ENCODE measurements at regions not wholly inside any gene's neighbourhood (a gene's known extent, or its start where the extent isn't known, plus 50 kb on each side); places are given as distances from the start of the nearest gene placed in this dataset.

GRCh38 chr2:209334188-209335017, 89.4 kb upstream of the MAP2 start:
- WGBS, 2 donors (ENCODE audit: low coverage in 1 of 2) = 2 to 10% methylated on average over 7 of the region's 7 CpGs
- peak; percentile 60 for ATAC-seq
- no peaks in the 10 kb centered on the region for H3K9me3 ChIP-seq
- TF ChIP-seq POLR2AphosphoS5 (IDR thresholded peaks at IDR 0.05) = no peak
- TF ChIP-seq CTCF (IDR thresholded peaks at IDR 0.05) = peak; percentile 58 to 88 (median 62)
- H3K27ac ChIP-seq = no peak overlapping the region
- H3K4me1 ChIP-seq = peaks cover 0 to 5% (median 0%) of the 10 kb centered on the region in 3 donors
- H3K4me3 ChIP-seq = no peak overlapping the region
- no peaks in the 10 kb centered on the region for H3K27me3 ChIP-seq
- H3K36me3 ChIP-seq = no peaks in the 10 kb centered on the region

- Histone ChIP-seq H3K27me3 (no peaks in the 10 kb centered on the region), H3K27ac (no peak overlapping the region), H3K4me3 (no peak overlapping the region), H3K4me1 (no peaks in the 10 kb centered on the region), H3K36me3 (no peaks in the 10 kb centered on the region), H3K9me3 (no peaks in the 10 kb centered on the region)
- WGBS, 2 donors (ENCODE audit: low coverage in 1 of 2) = 25% methylated on average over 1 of the region's 2 CpGs; no CpG with 5 or more reads in 1 of the 2 donors
- ATAC-seq = no peak
- no peak for TF ChIP-seq POLR2AphosphoS5 (IDR thresholded peaks at IDR 0.05)
These were observed 83.3 kb upstream of the MAP2 start for GRCh38 chr2:209340522-209340921.

GRCh38 chr2:209344349-209344748, 79.5 kb upstream of the MAP2 start:
- H3K27ac ChIP-seq = no peak overlapping the region
- 63 to 66% methylated on average over 3 of the region's 3 CpGs for WGBS, 2 donors (ENCODE audit: low coverage in 1 of 2)
- no peaks in the 10 kb centered on the region for H3K9me3 ChIP-seq
- H3K27me3 ChIP-seq = no peaks in the 10 kb centered on the region
- ATAC-seq = no peak
- TF ChIP-seq POLR2A (IDR thresholded peaks at IDR 0.05) = no peak
- no peak for TF ChIP-seq EP300 (IDR thresholded peaks at IDR 0.05)
- no peak for TF ChIP-seq CTCF (IDR thresholded peaks at IDR 0.05)
- no peaks in the 10 kb centered on the region for H3K4me1 ChIP-seq
- H3K4me3 ChIP-seq = no peak overlapping the region
- H3K36me3 ChIP-seq = no peaks in the 10 kb centered on the region

- WGBS, 2 donors (ENCODE audit: low coverage in 1 of 2) = 0 to 9% methylated on average over 1 to 5 of the region's 6 CpGs
- H3K27ac ChIP-seq = no peak overlapping the region
- ATAC-seq = no peak
These were observed 75.4 kb upstream of the MAP2 start for GRCh38 chr2:209348433-209348832.

GRCh38 chr2:209351636-209352035, 72.2 kb upstream of the MAP2 start:
- H3K9me3 ChIP-seq = no peaks in the 10 kb centered on the region
- H3K36me3 ChIP-seq = no peaks in the 10 kb centered on the region
- H3K4me1 ChIP-seq = no peaks in the 10 kb centered on the region
- 14 to 37% methylated on average over 3 of the region's 3 CpGs for WGBS, 2 donors (ENCODE audit: low coverage in 1 of 2)
- peaks cover 4% of the 10 kb centered on the region for H3K27me3 ChIP-seq
- H3K4me3 ChIP-seq = no peak overlapping the region
- no peak overlapping the region for H3K27ac ChIP-seq
- no peak for TF ChIP-seq EP300 (IDR thresholded peaks at IDR 0.05)
- TF ChIP-seq POLR2A (IDR thresholded peaks at IDR 0.05) = no peak
- TF ChIP-seq CTCF (IDR thresholded peaks at IDR 0.05) = no peak
- no peak for TF ChIP-seq POLR2AphosphoS5 (IDR thresholded peaks at IDR 0.05)
- ATAC-seq = no peak

More at GRCh38 chr2:209348433-209348832, 75.4 kb upstream of the MAP2 start:
- Histone ChIP-seq H3K36me3 (no peaks in the 10 kb centered on the region), H3K9me3 (no peaks in the 10 kb centered on the region), H3K27me3 (no peaks in the 10 kb centered on the region), H3K4me3 (no peak overlapping the region), H3K4me1 (no peaks in the 10 kb centered on the region)
- TF ChIP-seq POLR2A (IDR thresholded peaks at IDR 0.05) = no peak
- no peak for TF ChIP-seq EP300 (IDR thresholded peaks at IDR 0.05)
- no peak for TF ChIP-seq POLR2AphosphoS5 (IDR thresholded peaks at IDR 0.05)
- TF ChIP-seq CTCF (IDR thresholded peaks at IDR 0.05) = no peak
